ENCODE measurements at regions not wholly inside any gene's neighbourhood (a gene's known extent, or its start where the extent isn't known, plus 50 kb on each side); places are given as distances from the start of the nearest gene placed in this dataset.

DNA sequence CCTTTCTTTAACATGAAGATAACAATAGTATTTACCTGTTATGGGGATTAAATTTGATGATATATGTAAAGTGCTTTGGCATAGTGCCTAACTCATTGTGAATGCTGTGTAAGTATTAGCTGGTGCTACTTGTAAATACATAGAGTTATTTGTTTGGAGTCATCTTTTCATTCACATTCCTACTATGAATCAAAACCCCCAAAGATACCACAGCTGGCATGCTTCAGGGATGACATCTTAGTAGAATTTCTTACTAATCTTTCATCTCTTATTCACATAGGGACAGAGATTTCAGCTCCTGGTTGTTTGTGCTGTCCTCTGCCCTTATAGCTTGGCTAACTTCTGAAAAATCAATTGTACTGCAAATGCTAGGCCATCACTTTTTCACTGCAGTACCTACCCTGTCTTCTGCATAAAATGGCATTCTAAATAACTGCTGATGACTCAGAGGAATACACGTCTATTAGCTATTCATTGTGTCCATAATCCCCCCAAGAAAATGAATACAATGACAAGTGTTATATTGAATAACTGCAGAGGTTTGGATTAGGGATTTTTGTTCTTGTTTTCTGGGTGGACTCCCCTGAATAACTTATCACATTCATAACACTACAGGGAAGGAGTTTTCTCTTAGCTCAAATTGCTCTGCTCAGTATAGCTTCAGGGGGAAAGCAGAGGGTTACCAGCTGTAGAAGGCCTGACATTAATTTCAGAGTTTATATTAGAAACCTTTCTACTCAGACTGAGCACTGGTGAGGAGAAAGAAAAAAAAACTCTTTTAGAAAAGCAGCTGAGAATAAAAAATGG is 192.2 kb upstream of the C9orf72 start:
- Histone ChIP-seq H3K27me3 (ENCODE audit: control insufficient read depth, insufficient read depth, low read length) (no peaks in the 10 kb centered on the region), H2BK20ac (ENCODE audit: low read depth, low read length) (no peak overlapping the region), H2AK5ac (ENCODE audit: low read depth, low read length) (no peak overlapping the region), H2BK120ac (ENCODE audit: low read depth, low read length) (no peak overlapping the region), H3K56ac (ENCODE audit: extremely low read depth, insufficient read depth, low read length) (no peak overlapping the region), H4K20me1 (ENCODE audit: insufficient read depth, low read length) (no peaks in the 10 kb centered on the region), H3K18ac (ENCODE audit: low read depth, low read length) (no peak overlapping the region), H2AK9ac (replicated peaks; ENCODE audit: low read depth, low read length, poor library complexity) (no peak overlapping the region), H2BK15ac (ENCODE audit: low read depth, low read length) (no peak overlapping the region), H3K9me1 (ENCODE audit: insufficient read depth, low read length) (no peaks in the 10 kb centered on the region), H2AFZ (replicated peaks; ENCODE audit: low read length, poor library complexity) (no peak overlapping the region), H3K36me3 (ENCODE audit: control insufficient read depth, insufficient read depth, low read length) (no peaks in the 10 kb centered on the region), H3K23ac (ENCODE audit: low read depth, low read length) (no peak overlapping the region), H3K4ac (ENCODE audit: low read depth, low read length) (no peak overlapping the region), H3K4me1 (ENCODE audit: control insufficient read depth, insufficient read depth, low read length) (no peaks in the 10 kb centered on the region), H3K9ac (ENCODE audit: low read depth, low read length) (no peak overlapping the region), H2BK5ac (ENCODE audit: low read depth, low read length, poor library complexity, severe bottlenecking) (no peak overlapping the region), H3K4me2 (ENCODE audit: low read depth, low read length) (no peak overlapping the region), H3K79me1 (ENCODE audit: low read depth in 1 of 2, low read length in 2 of 2) (no peaks in the 10 kb centered on the region), H4K91ac (ENCODE audit: insufficient read depth, low read depth, low read length) (no peak overlapping the region), H4K8ac (ENCODE audit: low read depth in 2 of 2, low read length in 2 of 2) (no peak overlapping the region), H4K5ac (ENCODE audit: low read depth, low read length) (no peak overlapping the region), H3K14ac (replicated peaks; ENCODE audit: low read depth, low read length) (no peak overlapping the region), H3K27ac (ENCODE audit: insufficient read depth, low read length) (no peak overlapping the region), H3K4me3 (ENCODE audit: insufficient read depth, low read depth, low read length) (no peak overlapping the region), H3K9me3 (ENCODE audit: control insufficient read depth, insufficient read depth, low read length) (no peaks in the 10 kb centered on the region)
- POLR2A ChIA-PET (ENCODE audit: unreplicated experiment) = no interaction called here
- ATAC-seq (ENCODE audit: low read depth) (no peak), DNase-seq (no peak)
- CTCF ChIA-PET = no interaction called here
- no TSS peak for BruUV-seq (replicated peaks)
- intact Hi-C loops (cut with micrococcal nuclease) (no loop called here), in situ Hi-C loops (cut with MboI; ENCODE audit: low sequenced_read_pairs) (no loop called here), dilution Hi-C loops (cut with HindIII; ENCODE audit: low sequenced_read_pairs, unreplicated experiment) (no loop called here)
- TF ChIP-seq RFX5 (IDR thresholded peaks at IDR 0.05; ENCODE audit: low read depth, low read length) = no peak
- TF ChIP-seq BHLHE40 (IDR thresholded peaks at IDR 0.05; ENCODE audit: low read depth, low read length) = no peak
- TF ChIP-seq, protein P1, sequence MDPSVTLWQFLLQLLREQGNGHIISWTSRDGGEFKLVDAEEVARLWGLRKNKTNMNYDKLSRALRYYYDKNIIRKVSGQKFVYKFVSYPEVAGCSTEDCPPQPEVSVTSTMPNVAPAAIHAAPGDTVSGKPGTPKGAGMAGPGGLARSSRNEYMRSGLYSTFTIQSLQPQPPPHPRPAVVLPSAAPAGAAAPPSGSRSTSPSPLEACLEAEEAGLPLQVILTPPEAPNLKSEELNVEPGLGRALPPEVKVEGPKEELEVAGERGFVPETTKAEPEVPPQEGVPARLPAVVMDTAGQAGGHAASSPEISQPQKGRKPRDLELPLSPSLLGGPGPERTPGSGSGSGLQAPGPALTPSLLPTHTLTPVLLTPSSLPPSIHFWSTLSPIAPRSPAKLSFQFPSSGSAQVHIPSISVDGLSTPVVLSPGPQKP (IDR thresholded peaks at IDR 0.05; ENCODE audit: borderline replicate concordance, low read depth, low read length) = no peak
- no CpG with 5 or more reads among the region's 1 CpG for WGBS, 2 experiments (ENCODE audit: extremely low coverage in 2 of 2, insufficient read length in 1 of 2)
